ENCODE measurements at regions not wholly inside any gene's neighbourhood (a gene's known extent, or its start where the extent isn't known, plus 50 kb on each side); places are given as distances from the start of the nearest gene placed in this dataset.

DNA sequence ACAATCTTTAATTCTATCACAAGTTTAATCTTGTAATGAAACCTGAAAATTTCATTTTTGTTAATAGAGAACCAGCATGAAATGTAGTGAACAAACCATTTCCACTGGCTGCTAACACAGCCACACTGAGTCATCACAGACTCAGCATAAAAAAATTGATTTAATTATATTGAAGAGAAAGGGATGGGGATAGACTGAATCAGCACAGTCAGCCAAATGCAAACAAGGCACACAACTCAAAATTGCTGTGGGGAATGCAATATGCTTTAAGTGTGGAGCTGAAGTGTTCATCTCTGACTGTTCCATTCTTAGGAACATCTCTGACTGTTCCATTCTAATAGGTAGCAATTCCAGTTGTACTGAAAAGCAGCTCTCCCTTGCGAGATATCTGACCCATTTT, 299.8 kb downstream of the MRPL39 start:
- TF ChIP-seq, protein P1, sequence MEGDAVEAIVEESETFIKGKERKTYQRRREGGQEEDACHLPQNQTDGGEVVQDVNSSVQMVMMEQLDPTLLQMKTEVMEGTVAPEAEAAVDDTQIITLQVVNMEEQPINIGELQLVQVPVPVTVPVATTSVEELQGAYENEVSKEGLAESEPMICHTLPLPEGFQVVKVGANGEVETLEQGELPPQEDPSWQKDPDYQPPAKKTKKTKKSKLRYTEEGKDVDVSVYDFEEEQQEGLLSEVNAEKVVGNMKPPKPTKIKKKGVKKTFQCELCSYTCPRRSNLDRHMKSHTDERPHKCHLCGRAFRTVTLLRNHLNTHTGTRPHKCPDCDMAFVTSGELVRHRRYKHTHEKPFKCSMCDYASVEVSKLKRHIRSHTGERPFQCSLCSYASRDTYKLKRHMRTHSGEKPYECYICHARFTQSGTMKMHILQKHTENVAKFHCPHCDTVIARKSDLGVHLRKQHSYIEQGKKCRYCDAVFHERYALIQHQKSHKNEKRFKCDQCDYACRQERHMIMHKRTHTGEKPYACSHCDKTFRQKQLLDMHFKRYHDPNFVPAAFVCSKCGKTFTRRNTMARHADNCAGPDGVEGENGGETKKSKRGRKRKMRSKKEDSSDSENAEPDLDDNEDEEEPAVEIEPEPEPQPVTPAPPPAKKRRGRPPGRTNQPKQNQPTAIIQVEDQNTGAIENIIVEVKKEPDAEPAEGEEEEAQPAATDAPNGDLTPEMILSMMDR (optimal IDR thresholded peaks at IDR 0.05 in 1 of 3, IDR thresholded peaks at IDR 0.05 in 1 of 3, conservative IDR thresholded peaks at IDR 0.05 in 1 of 3; ENCODE audit: extremely low read depth in 1 of 3, insufficient read depth in 2 of 3, low read length in 3 of 3), result no peak
- TF ChIP-seq EZH2 (IDR thresholded peaks at IDR 0.05; ENCODE audit: low read length), result no peak

All from keratinocyte (primary cell).